Heart left ventricle (tissue), 13 donors: ENCODE measurements at regions not wholly inside any gene's neighbourhood (a gene's known extent, or its start where the extent isn't known, plus 50 kb on each side); places are given as distances from the start of the nearest gene placed in this dataset.

Source experiments
- POLR2A ChIP-seq, 2 donors: fragments of 450-650 bp; IDR thresholded peaks; one replicate each; pipeline ENCODE4 v1.6.1; 2017; ENCODE audit warnings: antibody characterized with exemption in 2 of 2, mild to moderate bottlenecking in 2 of 2, moderate library complexity in 2 of 2
- TF ChIP-seq, protein P1 (sequence below), 12 donors: fragments of 200-600 bp; sonication (generic) in 4 of 12; IDR thresholded peaks; one replicate each; pipeline versions ENCODE4 v1.5.0 to v1.8.0; 2018 to 2022; ENCODE audit warnings: antibody characterized with exemption in 12 of 12, mild to moderate bottlenecking in 5 of 12
- donor health status: ischemic (EF 13 %, LVEDD 7.1; RV severe dilation, severe dysfunction).
- donor health status: DM: no; HTN: yes; CAD: no.
- donor health status: DM: no; HTN: no; CAD: no.
- donor health status: ischemic (EF 25% LVEDD 6.9; RV normal size, moderate dysfunction).
- donor health status: ischemic (EF 25% LVEDD 5.7; RV mildly dilated, moderate dysfunction).
- donor health status: ischemic (EF 35%, LVEDD 5.7; RV mildly dilated, moderate dysfunction).
- donor health status: nonischemic (EF 11% LVEDD 7.7; RV severe dilation, severe dysfunction).
- donor health status: DM: yes; HTN: yes; CAD: no.
- donor health status: PGD.
- donor health status: ischemic (EF 29% LVEDD 5.4; RV normal size, mild dysfunction).
- donor health status: nonischemic (EF 23%, LVEDD 6.1; RV moderate dilation, normal function).

DNA sequence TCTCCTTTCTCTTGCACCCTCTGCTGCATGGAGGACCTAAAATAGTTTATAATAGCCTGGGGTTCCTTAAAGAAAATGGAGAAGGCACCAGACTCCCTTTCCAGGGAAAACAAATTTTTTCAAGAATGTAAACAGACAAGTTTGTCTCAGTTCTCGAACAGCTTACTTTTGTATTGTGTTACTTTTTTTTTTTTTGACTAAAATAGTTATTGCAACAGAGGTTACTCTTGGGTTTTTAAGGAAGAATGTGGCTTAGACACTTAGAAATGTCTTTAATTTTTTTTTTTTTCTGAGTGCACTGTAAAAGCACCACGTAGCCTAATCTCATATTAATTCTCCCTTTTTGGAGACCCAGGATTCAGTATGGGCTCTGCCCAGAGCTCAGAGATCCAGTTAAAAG lies 148.7 kb upstream of the CARMIL1 start:
- TF ChIP-seq, protein P1, sequence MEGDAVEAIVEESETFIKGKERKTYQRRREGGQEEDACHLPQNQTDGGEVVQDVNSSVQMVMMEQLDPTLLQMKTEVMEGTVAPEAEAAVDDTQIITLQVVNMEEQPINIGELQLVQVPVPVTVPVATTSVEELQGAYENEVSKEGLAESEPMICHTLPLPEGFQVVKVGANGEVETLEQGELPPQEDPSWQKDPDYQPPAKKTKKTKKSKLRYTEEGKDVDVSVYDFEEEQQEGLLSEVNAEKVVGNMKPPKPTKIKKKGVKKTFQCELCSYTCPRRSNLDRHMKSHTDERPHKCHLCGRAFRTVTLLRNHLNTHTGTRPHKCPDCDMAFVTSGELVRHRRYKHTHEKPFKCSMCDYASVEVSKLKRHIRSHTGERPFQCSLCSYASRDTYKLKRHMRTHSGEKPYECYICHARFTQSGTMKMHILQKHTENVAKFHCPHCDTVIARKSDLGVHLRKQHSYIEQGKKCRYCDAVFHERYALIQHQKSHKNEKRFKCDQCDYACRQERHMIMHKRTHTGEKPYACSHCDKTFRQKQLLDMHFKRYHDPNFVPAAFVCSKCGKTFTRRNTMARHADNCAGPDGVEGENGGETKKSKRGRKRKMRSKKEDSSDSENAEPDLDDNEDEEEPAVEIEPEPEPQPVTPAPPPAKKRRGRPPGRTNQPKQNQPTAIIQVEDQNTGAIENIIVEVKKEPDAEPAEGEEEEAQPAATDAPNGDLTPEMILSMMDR (IDR thresholded peaks at IDR 0.05) = no peak
- no peak for TF ChIP-seq POLR2A (IDR thresholded peaks at IDR 0.05)
